ENCODE measurements at regions not wholly inside any gene's neighbourhood (a gene's known extent, or its start where the extent isn't known, plus 50 kb on each side); places are given as distances from the start of the nearest gene placed in this dataset.

DNA sequence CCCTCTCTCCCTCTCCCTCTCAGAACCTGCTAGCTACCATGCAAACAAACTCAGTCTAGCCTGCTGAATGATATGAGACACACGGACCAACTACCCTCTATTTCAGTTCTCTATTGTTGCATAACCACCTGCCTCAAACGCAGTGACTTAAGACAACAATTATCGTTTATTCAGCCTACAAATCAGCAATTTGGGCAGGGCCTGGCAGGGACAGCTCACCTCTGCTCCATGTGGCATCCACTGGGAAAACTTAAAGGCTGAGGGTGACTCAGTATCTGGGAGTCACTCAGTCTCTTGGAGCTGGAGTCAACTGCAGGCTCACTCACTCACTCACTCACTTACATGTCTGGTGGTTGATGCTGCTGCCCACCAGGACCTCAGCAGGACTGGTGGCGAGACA, 121.3 kb downstream of the SEC16B start:
- H3K27me3 Mint-ChIP-seq (ENCODE audit: unreplicated experiment): peaks cover 2% of the 10 kb centered on the region
- DNase-seq (ENCODE audit: low spot score): no peak
- no peak overlapping the region for H3K4me3 Mint-ChIP-seq (ENCODE audit: unreplicated experiment)
- TF ChIP-seq, protein P1, sequence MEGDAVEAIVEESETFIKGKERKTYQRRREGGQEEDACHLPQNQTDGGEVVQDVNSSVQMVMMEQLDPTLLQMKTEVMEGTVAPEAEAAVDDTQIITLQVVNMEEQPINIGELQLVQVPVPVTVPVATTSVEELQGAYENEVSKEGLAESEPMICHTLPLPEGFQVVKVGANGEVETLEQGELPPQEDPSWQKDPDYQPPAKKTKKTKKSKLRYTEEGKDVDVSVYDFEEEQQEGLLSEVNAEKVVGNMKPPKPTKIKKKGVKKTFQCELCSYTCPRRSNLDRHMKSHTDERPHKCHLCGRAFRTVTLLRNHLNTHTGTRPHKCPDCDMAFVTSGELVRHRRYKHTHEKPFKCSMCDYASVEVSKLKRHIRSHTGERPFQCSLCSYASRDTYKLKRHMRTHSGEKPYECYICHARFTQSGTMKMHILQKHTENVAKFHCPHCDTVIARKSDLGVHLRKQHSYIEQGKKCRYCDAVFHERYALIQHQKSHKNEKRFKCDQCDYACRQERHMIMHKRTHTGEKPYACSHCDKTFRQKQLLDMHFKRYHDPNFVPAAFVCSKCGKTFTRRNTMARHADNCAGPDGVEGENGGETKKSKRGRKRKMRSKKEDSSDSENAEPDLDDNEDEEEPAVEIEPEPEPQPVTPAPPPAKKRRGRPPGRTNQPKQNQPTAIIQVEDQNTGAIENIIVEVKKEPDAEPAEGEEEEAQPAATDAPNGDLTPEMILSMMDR (IDR thresholded peaks at IDR 0.05; ENCODE audit: unreplicated experiment): no peak
- no peaks in the 10 kb centered on the region for H3K9me3 Mint-ChIP-seq (ENCODE audit: unreplicated experiment)
- no peak overlapping the region for H3K27ac Mint-ChIP-seq (ENCODE audit: unreplicated experiment)
- H3K36me3 Mint-ChIP-seq (ENCODE audit: low read depth, unreplicated experiment): no peaks in the 10 kb centered on the region
- no peaks in the 10 kb centered on the region for H3K4me1 Mint-ChIP-seq (ENCODE audit: unreplicated experiment)

DNA sequence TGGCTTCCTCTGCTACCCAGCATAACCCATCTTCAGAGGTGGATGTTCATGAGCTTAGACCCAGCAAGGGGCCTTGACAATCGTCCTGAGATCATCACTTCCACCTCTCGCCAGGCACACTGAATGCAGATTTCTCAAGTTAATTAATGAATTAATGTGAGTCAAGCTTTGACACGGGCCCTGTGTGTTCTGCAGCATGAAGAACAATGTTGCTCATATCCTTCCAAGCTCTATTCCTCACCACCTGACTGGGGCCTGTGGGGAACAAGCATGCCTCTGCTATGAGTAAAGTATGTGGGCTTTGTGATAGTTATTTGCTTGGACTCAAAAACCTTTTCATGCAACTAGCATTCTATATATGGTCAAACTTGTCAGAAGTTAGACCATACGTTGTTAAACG, 122.0 kb downstream of the SEC16B start:
- no peak for DNase-seq (ENCODE audit: low spot score)
- no peaks in the 10 kb centered on the region for H3K36me3 Mint-ChIP-seq (ENCODE audit: low read depth, unreplicated experiment)
- H3K4me3 Mint-ChIP-seq (ENCODE audit: unreplicated experiment): no peak overlapping the region
- H3K27me3 Mint-ChIP-seq (ENCODE audit: unreplicated experiment): no peaks in the 10 kb centered on the region
- TF ChIP-seq, protein P1 (IDR thresholded peaks at IDR 0.05; ENCODE audit: unreplicated experiment): no peak
- no peak overlapping the region for H3K27ac Mint-ChIP-seq (ENCODE audit: unreplicated experiment)
- no peaks in the 10 kb centered on the region for H3K4me1 Mint-ChIP-seq (ENCODE audit: unreplicated experiment)
- no peaks in the 10 kb centered on the region for H3K9me3 Mint-ChIP-seq (ENCODE audit: unreplicated experiment)

DNA sequence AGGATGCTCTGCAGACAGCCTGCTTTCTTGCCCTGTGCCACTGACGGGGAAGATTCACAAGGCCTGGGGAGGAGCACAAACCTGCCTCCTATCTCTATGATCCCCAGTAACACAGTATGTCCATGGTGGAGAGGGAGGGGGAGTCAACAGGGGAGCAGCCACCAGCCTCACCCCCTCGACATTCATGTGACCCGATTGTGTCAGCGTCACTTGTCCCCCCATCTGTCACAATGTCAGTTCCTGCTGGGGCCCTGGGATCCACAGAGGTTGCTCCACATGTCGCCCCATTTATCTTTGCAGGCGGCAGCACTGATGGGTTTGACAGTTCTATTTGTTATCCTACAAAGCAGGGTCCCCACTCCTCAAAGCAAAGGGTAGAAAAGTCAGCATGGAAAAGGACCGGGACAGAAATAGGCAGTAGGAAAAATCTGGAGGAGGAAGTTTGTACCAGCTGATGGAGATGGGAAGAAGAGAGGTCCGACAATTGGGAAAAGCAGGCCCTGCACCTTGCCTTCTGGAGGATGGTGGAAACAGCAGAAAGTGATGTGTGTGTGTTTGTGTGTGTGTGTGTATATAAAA, 130.9 kb downstream of the SEC16B start:
- no peaks in the 10 kb centered on the region for H3K4me1 Mint-ChIP-seq (ENCODE audit: unreplicated experiment)

DNA sequence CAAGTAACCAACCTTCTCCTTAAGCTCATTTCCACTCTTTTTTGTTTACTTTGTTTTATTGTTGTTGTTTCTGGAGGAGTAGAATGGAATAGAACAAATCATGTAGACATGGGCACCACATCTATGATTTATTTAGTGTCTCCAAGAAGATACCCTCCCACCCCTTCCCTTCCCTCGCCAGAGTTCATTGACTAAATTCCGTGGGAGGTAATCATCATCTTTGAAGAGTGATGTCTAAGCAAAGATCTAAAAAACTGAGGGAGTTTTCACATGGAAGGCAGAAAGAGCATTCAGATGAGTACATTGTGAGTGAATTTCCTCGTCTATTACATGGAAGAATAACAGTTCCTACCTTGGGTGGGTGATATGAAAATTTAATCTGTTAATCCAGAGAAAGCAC, 136.2 kb downstream of the SEC16B start:
- Mint-ChIP-seq H3K27me3 (ENCODE audit: unreplicated experiment) (peaks cover 3% of the 10 kb centered on the region), H3K4me1 (ENCODE audit: unreplicated experiment) (no peaks in the 10 kb centered on the region), H3K27ac (ENCODE audit: unreplicated experiment) (no peak overlapping the region), H3K4me3 (ENCODE audit: unreplicated experiment) (no peak overlapping the region), H3K36me3 (ENCODE audit: low read depth, unreplicated experiment) (no peaks in the 10 kb centered on the region), H3K9me3 (ENCODE audit: unreplicated experiment) (no peaks in the 10 kb centered on the region)
- TF ChIP-seq, protein P1 (IDR thresholded peaks at IDR 0.05; ENCODE audit: unreplicated experiment): no peak
- no peak for DNase-seq (ENCODE audit: low spot score)

More for the DNA sequence above, 130.9 kb downstream of the SEC16B start:
- H3K36me3 Mint-ChIP-seq (ENCODE audit: low read depth, unreplicated experiment): no peaks in the 10 kb centered on the region
- H3K27ac Mint-ChIP-seq (ENCODE audit: unreplicated experiment): no peak overlapping the region
- DNase-seq (ENCODE audit: low spot score): no peak
- H3K9me3 Mint-ChIP-seq (ENCODE audit: unreplicated experiment): no peaks in the 10 kb centered on the region
- no peak overlapping the region for H3K4me3 Mint-ChIP-seq (ENCODE audit: unreplicated experiment)
- TF ChIP-seq, protein P1 (IDR thresholded peaks at IDR 0.05; ENCODE audit: unreplicated experiment): no peak
- no peaks in the 10 kb centered on the region for H3K27me3 Mint-ChIP-seq (ENCODE audit: unreplicated experiment)

DNA sequence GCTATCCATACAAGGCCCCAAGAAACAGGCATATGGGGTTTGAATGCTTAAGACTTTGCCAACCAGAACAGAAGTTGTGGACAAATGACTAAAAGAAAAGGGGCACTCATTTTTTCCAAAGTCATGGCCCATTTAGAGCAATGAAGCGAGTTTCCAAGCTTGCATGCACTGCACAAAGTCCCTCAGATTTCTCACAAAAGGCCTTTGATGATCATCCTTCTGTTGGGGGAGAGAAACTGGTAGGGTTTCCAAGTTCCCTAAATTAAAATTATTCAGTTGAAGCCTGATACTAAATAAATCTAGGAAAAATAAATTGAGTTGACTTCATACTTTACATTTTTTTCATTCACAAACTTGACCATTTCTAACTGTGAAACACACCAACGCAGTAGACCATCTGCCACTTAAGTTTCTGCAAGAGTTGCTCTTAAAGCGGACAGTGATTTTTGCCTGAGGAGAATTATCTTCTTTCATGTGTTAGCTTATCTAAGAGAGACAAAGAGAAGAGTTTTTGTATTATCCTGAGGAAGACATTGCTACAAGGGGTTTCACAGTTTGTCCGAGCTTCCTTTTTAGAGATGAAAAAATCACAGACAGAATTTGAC, 139.2 kb downstream of the SEC16B start:
- H3K4me3 Mint-ChIP-seq (ENCODE audit: unreplicated experiment): no peak overlapping the region
- peaks cover 3% of the 10 kb centered on the region for H3K27me3 Mint-ChIP-seq (ENCODE audit: unreplicated experiment)
- no peaks in the 10 kb centered on the region for H3K4me1 Mint-ChIP-seq (ENCODE audit: unreplicated experiment)
- H3K27ac Mint-ChIP-seq (ENCODE audit: unreplicated experiment): no peak overlapping the region
- H3K9me3 Mint-ChIP-seq (ENCODE audit: unreplicated experiment): no peaks in the 10 kb centered on the region
- TF ChIP-seq, protein P1 (IDR thresholded peaks at IDR 0.05; ENCODE audit: unreplicated experiment): no peak
- DNase-seq (ENCODE audit: low spot score): no peak
- H3K36me3 Mint-ChIP-seq (ENCODE audit: low read depth, unreplicated experiment): no peaks in the 10 kb centered on the region
